Upper lobe of right lung (tissue), 1 donor: ENCODE measurements at regions not wholly inside any gene's neighbourhood (a gene's known extent, or its start where the extent isn't known, plus 50 kb on each side); places are given as distances from the start of the nearest gene placed in this dataset.

Source experiments
- ATAC-seq: fragments of 200-7000 bp; cut with Tn5 transposase; one replicate; pipeline ENCODE4 v1.9.1; 2020; ENCODE audit warnings: mild to moderate bottlenecking, moderate library complexity
- DNase-seq: peaks from one replicate; pipeline ENCODE4 v3.0.0-alpha.2; 2020
- H3K27ac ChIP-seq: fragments of 200-600 bp; one replicate; pipeline ENCODE4 v1.8.0; 2022
- H3K27me3 ChIP-seq: fragments of 200-600 bp; one replicate; pipeline ENCODE4 v1.8.0; 2022; ENCODE audit warnings: mild to moderate bottlenecking
- H3K36me3 ChIP-seq: fragments of 200-600 bp; one replicate; pipeline ENCODE4 v1.8.0; 2022
- H3K4me1 ChIP-seq: fragments of 200-600 bp; one replicate; pipeline ENCODE4 v1.8.0; 2022
- H3K4me3 ChIP-seq: fragments of 200-600 bp; one replicate; pipeline ENCODE4 v1.8.0; 2022; ENCODE audit warnings: mild to moderate bottlenecking
- H3K9me3 ChIP-seq: fragments of 200-600 bp; one replicate; pipeline ENCODE4 v1.8.0; 2022
- CTCF ChIP-seq: fragments of 200-600 bp; IDR thresholded peaks from one replicate; pipeline ENCODE4 v1.8.0; 2022; ENCODE audit warnings: antibody characterized with exemption
- intact Hi-C: fragments of 100-400 bp; cut with DNase I; formaldehyde crosslinking; loops from one replicate; pipeline ENCODE4 v1.11.0; 2022
- donor health status: DM: no; HTN: yes; CAD: no; lungs with severe emphysema.

GRCh38 chr13:105670179-105670990, 865.1 kb downstream of the EFNB2 start:
- intact Hi-C loops: no loop called here

GRCh38 chr13:105665284-105665683, 870.2 kb downstream of the EFNB2 start:
- H3K27me3 ChIP-seq: no peaks in the 10 kb centered on the region
- no peaks in the 10 kb centered on the region for H3K4me1 ChIP-seq
- ATAC-seq: no peak
- no peaks in the 10 kb centered on the region for H3K36me3 ChIP-seq
- no peak overlapping the region for H3K27ac ChIP-seq
- intact Hi-C loops: no loop called here
- TF ChIP-seq CTCF: no peak
- H3K9me3 ChIP-seq: no peaks in the 10 kb centered on the region
- DNase-seq: no peak
- no peak overlapping the region for H3K4me3 ChIP-seq

More at GRCh38 chr13:105670179-105670990, 865.1 kb downstream of the EFNB2 start:
- no peak for DNase-seq
- H3K36me3 ChIP-seq: no peaks in the 10 kb centered on the region
- no peaks in the 10 kb centered on the region for H3K9me3 ChIP-seq
- H3K4me3 ChIP-seq: no peak overlapping the region
- ATAC-seq: no peak
- TF ChIP-seq CTCF: no peak
- no peaks in the 10 kb centered on the region for H3K4me1 ChIP-seq
- no peaks in the 10 kb centered on the region for H3K27me3 ChIP-seq
- H3K27ac ChIP-seq: no peak overlapping the region

GRCh38 chr13:105663182-105663581, 872.3 kb downstream of the EFNB2 start:
- TF ChIP-seq CTCF: no peak
- intact Hi-C loops: no loop called here
- H3K27me3 ChIP-seq: no peaks in the 10 kb centered on the region
- H3K27ac ChIP-seq: no peak overlapping the region
- DNase-seq (no peak), ATAC-seq (no peak)
- H3K4me3 ChIP-seq: no peak overlapping the region
- no peaks in the 10 kb centered on the region for H3K36me3 ChIP-seq
- H3K9me3 ChIP-seq: no peaks in the 10 kb centered on the region
- H3K4me1 ChIP-seq: no peaks in the 10 kb centered on the region

GRCh38 chr13:105660561-105660960, 874.9 kb downstream of the EFNB2 start:
- H3K27ac ChIP-seq: no peak overlapping the region
- DNase-seq: no peak
- no peak for ATAC-seq
- intact Hi-C loops: no loop called here
- H3K27me3 ChIP-seq: no peaks in the 10 kb centered on the region
- no peak for TF ChIP-seq CTCF
- no peaks in the 10 kb centered on the region for H3K4me1 ChIP-seq
- no peaks in the 10 kb centered on the region for H3K9me3 ChIP-seq
- no peaks in the 10 kb centered on the region for H3K36me3 ChIP-seq
- H3K4me3 ChIP-seq: no peak overlapping the region

GRCh38 chr13:105658431-105658830, 877.0 kb downstream of the EFNB2 start:
- no peak for ATAC-seq
- Histone ChIP-seq H3K9me3 (no peaks in the 10 kb centered on the region), H3K27ac (no peak overlapping the region), H3K4me1 (no peaks in the 10 kb centered on the region), H3K36me3 (no peaks in the 10 kb centered on the region), H3K4me3 (no peak overlapping the region), H3K27me3 (no peaks in the 10 kb centered on the region)
- no peak for DNase-seq
- no peak for TF ChIP-seq CTCF
- intact Hi-C loops: no loop called here

GRCh38 chr13:105655046-105655445, 880.4 kb downstream of the EFNB2 start:
- no peaks in the 10 kb centered on the region for H3K27me3 ChIP-seq
- no peaks in the 10 kb centered on the region for H3K36me3 ChIP-seq
- intact Hi-C loops: no loop called here
- no peak overlapping the region for H3K4me3 ChIP-seq
- H3K9me3 ChIP-seq: no peaks in the 10 kb centered on the region
- no peaks in the 10 kb centered on the region for H3K4me1 ChIP-seq
- no peak for ATAC-seq
- TF ChIP-seq CTCF: no peak
- H3K27ac ChIP-seq: no peak overlapping the region
- no peak for DNase-seq
